C4-2B (cell line): ENCODE measurements at regions not wholly inside any gene's neighbourhood (a gene's known extent, or its start where the extent isn't known, plus 50 kb on each side); places are given as distances from the start of the nearest gene placed in this dataset.

ENCODE experiments used
- H3K27ac ChIP-seq: fragments of 450-650 bp; 2 replicates; pipeline ENCODE4 v1.5.1; 2017
- ZFX ChIP-seq: fragments of 450-650 bp; IDR thresholded peaks from 2 replicates; pipeline ENCODE4 v1.6.1; 2017
- TF ChIP-seq, protein P1 (sequence below): fragments of 450-650 bp; conservative IDR thresholded peaks from 2 replicates; pipeline ENCODE4 v1.5.1; 2017; ENCODE audit warnings: mild to moderate bottlenecking

DNA sequence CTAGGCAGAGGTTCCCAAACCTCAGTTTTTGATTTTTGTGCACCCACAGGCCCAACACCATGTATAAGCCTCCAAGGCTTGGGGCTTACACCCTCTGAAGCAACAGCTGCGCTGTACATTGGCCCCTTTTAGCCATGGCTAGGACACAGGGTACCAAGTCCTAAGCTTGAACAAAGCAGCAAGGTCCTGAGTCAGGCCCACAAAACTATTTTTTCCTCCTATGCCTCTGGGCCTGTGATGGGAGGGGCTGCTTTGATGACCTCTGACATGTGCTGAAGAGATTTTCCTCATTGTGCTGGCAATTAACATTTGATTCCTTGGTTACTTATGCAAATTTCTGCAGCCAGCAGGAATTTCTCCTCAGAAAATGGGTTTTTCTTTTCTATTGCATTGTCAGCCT, 262.2 kb upstream of the CEP162 start:
- H3K27ac ChIP-seq: no peak overlapping the region
- TF ChIP-seq ZFX: no peak
- TF ChIP-seq, protein P1, sequence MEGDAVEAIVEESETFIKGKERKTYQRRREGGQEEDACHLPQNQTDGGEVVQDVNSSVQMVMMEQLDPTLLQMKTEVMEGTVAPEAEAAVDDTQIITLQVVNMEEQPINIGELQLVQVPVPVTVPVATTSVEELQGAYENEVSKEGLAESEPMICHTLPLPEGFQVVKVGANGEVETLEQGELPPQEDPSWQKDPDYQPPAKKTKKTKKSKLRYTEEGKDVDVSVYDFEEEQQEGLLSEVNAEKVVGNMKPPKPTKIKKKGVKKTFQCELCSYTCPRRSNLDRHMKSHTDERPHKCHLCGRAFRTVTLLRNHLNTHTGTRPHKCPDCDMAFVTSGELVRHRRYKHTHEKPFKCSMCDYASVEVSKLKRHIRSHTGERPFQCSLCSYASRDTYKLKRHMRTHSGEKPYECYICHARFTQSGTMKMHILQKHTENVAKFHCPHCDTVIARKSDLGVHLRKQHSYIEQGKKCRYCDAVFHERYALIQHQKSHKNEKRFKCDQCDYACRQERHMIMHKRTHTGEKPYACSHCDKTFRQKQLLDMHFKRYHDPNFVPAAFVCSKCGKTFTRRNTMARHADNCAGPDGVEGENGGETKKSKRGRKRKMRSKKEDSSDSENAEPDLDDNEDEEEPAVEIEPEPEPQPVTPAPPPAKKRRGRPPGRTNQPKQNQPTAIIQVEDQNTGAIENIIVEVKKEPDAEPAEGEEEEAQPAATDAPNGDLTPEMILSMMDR: no peak

DNA sequence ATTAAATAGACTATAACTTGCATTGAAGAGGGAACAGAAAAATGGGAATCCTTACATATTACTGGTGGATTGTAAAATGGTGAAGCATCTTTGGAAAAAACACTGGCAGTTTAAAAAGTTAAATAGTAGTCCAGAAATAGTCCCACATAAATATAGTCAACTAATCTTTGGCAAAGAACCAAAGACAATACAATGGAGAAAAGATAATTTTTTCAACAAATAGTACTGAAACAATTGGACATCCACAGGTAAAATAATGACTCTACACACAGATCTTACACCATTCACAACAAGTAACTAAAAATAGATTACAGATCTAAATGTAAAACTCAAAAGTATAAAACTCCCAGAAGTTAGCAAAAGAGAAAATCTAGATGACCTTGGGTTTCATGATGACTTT, 259.1 kb upstream of the CEP162 start:
- no peak for TF ChIP-seq ZFX
- TF ChIP-seq, protein P1: no peak
- H3K27ac ChIP-seq: no peak overlapping the region

DNA sequence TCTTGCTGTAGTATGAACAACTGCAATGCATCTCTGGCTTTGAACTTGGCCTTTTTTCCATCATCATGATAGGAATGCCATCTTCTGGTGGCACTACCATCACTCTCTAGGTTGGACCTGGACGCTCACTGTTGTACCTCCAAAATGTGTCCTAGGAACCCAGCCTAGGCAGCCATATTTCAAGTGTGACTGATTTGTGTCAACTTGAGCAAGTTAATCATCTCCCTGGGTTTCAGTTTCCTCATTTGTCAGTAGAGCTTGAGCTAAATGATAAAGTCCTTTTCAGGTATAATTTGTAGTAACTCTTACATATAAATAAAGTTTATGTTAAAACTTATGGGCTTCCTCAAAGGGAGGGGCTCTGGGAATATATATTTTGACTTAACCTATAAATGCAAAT, 241.7 kb upstream of the CEP162 start:
- no peak overlapping the region for H3K27ac ChIP-seq
- TF ChIP-seq ZFX: no peak
- TF ChIP-seq, protein P1: no peak

DNA sequence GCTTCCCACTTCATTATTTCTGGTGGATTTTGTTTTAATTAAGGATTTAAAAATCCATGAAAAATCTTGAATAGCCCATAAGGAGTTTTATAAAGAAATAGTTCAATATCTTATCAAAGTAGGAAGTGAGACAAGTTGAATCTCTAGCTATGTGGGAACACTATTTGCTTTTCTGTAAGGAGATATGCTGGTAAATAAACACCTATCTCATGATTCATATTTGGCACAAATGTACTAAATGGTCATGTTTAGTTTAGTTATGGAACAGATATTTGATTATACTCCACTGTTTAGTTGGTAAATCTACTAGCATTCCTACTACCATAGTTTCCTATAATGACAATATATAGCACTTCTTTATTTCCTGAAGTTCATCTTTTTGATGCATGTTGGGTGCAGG, 239.9 kb upstream of the CEP162 start:
- H3K27ac ChIP-seq: no peak overlapping the region

DNA sequence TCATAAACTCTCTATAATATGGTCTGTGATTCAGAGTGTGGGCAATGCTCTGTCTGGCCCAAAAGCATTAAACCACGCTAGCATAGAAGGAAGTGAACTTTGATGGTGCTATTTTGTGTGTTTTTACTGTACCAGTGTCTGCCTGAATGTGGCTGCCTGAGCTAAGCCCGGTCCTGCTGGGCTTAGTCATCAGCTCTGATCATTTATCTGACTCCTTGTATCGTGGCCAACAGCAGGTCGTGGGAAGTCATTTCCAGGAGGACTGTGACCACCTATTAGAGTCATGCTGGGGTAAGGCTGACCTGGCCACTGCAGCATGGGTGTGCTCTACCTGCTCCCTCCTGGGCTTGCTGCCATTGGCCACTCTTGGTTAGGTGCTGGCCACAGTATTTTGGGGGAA, 239.1 kb upstream of the CEP162 start:
- no peak for TF ChIP-seq ZFX
- TF ChIP-seq, protein P1: no peak
- no peak overlapping the region for H3K27ac ChIP-seq

More for the DNA sequence above, 239.9 kb upstream of the CEP162 start:
- TF ChIP-seq, protein P1: no peak
- TF ChIP-seq ZFX: no peak

DNA sequence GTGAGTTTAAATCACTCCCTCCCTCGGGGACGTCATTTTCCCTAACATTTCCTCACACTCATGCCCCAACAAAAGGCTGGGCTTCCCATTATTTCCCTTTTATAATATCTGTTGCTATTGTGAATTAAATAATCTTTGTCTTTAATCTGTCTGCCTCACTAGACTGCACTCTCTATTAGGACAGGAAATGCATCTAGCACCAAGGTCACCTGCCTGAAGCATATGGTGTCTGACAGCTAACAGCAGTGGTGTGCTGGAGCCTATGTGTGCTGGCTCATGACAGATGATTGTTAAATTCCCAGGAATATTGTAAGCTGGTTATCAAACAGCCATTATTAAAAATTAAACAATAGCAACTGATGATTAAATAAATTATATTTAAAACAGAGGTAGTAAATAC, 237.0 kb upstream of the CEP162 start:
- TF ChIP-seq ZFX: no peak
- TF ChIP-seq, protein P1: no peak
- H3K27ac ChIP-seq: no peak overlapping the region

DNA sequence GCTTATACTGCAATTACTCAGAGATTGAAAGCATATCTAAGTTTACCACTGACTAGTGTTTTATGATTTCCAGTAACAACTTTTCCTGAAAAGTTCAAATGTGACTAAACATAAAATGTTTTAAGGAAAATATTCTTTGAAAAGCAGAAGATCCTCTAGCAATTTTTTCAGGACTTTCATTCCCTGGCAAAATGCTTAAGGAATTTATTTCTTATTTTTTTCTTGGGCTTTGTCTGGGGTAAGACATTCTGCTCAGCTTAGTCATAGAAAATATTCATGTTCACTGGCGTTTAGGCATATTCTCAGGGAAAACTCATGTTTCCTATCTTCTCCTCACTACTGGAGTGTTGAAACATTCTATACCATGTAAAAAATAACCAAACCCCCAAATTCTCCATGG, 235.3 kb upstream of the CEP162 start:
- H3K27ac ChIP-seq: no peak overlapping the region
- TF ChIP-seq ZFX: no peak
- TF ChIP-seq, protein P1: no peak
